Right hindlimb (tissue), 1 donor: ENCODE measurements at regions not wholly inside any gene's neighbourhood (a gene's known extent, or its start where the extent isn't known, plus 50 kb on each side); places are given as distances from the start of the nearest gene placed in this dataset.
"Not testable (repeated sequence)": the region's sequence is repeated elsewhere in the genome, so short reads cannot be mapped to it uniquely, and the experiment has no call there.

ENCODE experiments used
- DNase-seq: peaks from one replicate; pipeline ENCODE4 v3.0.0-alpha.2; 2018

GRCh38 chr2:195451160-195451559, 205.9 kb upstream of the SLC39A10 start:
- no peak for DNase-seq

GRCh38 chr2:195450552-195451113, 206.4 kb upstream of the SLC39A10 start:
- peak; percentile 29 for DNase-seq

- no peak for DNase-seq
These were observed 209.6 kb upstream of the SLC39A10 start for GRCh38 chr2:195447323-195447975.

- DNase-seq: no peak
These were observed 211.4 kb upstream of the SLC39A10 start for GRCh38 chr2:195445639-195446038.

- DNase-seq: no peak
These were observed 213.1 kb upstream of the SLC39A10 start for GRCh38 chr2:195443926-195444325.

- no peak for DNase-seq
These were observed 214.4 kb upstream of the SLC39A10 start for GRCh38 chr2:195442458-195443175.

GRCh38 chr2:195438692-195439091, 218.3 kb upstream of the SLC39A10 start:
- DNase-seq: no peak

- DNase-seq: no peak
These were observed 219.5 kb upstream of the SLC39A10 start for GRCh38 chr2:195437521-195437920.

GRCh38 chr2:195434346-195434745, 222.7 kb upstream of the SLC39A10 start:
- no peak for DNase-seq

GRCh38 chr2:195433729-195434128, 223.3 kb upstream of the SLC39A10 start:
- DNase-seq: not testable (repeated sequence)

GRCh38 chr2:195428673-195429072, 228.4 kb upstream of the SLC39A10 start:
- DNase-seq: no peak

GRCh38 chr2:195425328-195425727, 231.7 kb upstream of the SLC39A10 start:
- DNase-seq: no peak

GRCh38 chr2:195419033-195419432, 238.0 kb upstream of the SLC39A10 start:
- no peak for DNase-seq

GRCh38 chr2:195414537-195415100, 242.4 kb upstream of the SLC39A10 start:
- DNase-seq: no peak

GRCh38 chr2:195413944-195414343, 243.1 kb upstream of the SLC39A10 start:
- no peak for DNase-seq

GRCh38 chr2:195413422-195413821, 243.6 kb upstream of the SLC39A10 start:
- no peak for DNase-seq

GRCh38 chr2:195411219-195411687, 245.8 kb upstream of the SLC39A10 start:
- DNase-seq: no peak

GRCh38 chr2:195410074-195410671, 246.9 kb upstream of the SLC39A10 start:
- DNase-seq: no peak

GRCh38 chr2:195408811-195409210, 248.2 kb upstream of the SLC39A10 start:
- no peak for DNase-seq

GRCh38 chr2:195408196-195408595, 248.8 kb upstream of the SLC39A10 start:
- DNase-seq: no peak

- DNase-seq: no peak
These were observed 249.2 kb upstream of the SLC39A10 start for GRCh38 chr2:195407783-195408182.

- no peak for DNase-seq
These were observed 250.0 kb upstream of the SLC39A10 start for GRCh38 chr2:195406886-195407603.

- no peak for DNase-seq
These were observed 252.4 kb upstream of the SLC39A10 start for GRCh38 chr2:195404651-195405050.
